RPMI7951 (cell line): ENCODE measurements at regions not wholly inside any gene's neighbourhood (a gene's known extent, or its start where the extent isn't known, plus 50 kb on each side); places are given as distances from the start of the nearest gene placed in this dataset.

Source experiments
- DNase-seq: peaks from one replicate; pipeline ENCODE4 v3.0.0-alpha.2; 2012; ENCODE audit warnings: low read depth

GRCh38 chr11:130775306-130776060 is 140.8 kb downstream of the SNX19 start:
- no peak for DNase-seq

DNA sequence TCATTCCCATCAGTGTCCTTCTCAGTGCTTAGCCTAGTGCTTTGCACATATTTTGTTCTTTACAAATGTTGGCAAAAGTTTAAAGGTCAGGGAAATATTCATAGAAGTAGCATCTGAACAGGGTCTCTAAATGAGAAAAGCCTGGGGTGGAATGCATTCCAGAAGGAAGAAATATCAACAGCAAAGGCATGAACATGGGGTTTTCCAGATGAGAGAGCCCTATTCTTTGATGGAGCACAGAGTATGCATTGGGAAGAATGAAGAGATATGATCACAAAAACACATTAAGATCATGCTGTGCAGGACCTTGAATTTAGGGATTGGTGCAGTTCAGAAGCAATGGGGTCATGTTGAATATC is 140.2 kb downstream of the SNX19 start:
- no peak for DNase-seq

GRCh38 chr11:130778026-130778425 is 138.3 kb downstream of the SNX19 start:
- DNase-seq, result no peak

- DNase-seq, result no peak
Observed at GRCh38 chr11:130778705-130779104, 137.6 kb downstream of the SNX19 start.

- DNase-seq, result no peak
Observed at GRCh38 chr11:130779267-130779666, 137.0 kb downstream of the SNX19 start.

DNA sequence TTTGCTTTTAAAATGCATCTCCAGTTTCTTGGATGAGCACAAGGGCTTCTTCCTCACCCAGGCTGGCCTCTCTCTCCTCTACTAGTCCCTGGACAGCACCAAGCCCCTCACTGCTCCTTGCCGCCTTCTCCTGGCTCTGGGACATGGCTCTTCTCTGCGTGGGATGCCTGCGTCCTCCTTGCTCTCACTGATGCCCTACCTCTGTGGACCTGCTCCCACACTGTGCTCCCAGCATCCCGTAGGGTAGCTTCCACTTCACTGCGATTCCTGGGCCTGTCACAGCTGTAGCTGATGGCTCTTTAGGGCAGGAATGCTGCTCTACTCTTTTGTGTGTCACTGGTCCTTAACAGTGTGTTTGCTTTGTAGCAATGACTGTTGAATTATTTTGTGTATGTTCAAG is 136.3 kb downstream of the SNX19 start:
- no peak for DNase-seq

DNA sequence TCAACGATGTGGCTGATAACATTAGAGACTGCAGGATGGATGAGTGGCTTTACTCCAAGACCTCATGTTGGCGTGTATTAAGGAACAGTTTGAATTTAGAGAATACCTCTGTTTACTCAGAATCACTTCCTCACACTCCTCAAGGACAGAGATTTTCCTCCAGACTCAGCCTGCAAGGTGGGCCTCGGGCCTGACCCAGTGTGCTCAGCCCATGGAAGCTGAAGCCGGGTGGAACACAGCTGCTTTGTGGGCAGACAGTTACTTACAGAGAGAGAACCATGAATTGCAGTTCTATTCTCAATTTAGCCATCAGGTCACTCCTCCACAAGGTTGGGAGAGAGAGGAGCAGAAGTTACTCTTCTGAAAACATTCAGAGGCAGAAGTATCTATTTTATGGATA is 135.8 kb downstream of the SNX19 start:
- DNase-seq, result no peak

DNA sequence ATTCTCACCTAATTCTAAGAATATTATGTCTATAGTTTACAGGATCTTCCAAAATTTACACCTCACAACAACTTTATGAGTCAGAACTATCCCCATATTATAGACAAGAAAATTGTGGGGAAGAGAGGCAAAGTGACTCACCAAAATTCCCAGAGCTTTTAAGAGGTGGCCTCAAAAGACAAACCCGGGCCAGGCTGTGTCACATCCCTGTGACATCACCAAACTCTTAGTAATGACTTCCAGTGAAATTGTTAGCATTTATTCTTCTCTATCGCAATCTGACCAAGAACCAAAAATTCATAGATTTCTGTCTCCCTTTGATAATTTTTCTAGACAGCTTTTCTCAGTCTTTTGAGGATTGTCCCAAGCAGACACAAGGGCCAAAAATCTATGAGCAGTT is 134.3 kb downstream of the SNX19 start:
- DNase-seq, result peak; percentile 80

DNA sequence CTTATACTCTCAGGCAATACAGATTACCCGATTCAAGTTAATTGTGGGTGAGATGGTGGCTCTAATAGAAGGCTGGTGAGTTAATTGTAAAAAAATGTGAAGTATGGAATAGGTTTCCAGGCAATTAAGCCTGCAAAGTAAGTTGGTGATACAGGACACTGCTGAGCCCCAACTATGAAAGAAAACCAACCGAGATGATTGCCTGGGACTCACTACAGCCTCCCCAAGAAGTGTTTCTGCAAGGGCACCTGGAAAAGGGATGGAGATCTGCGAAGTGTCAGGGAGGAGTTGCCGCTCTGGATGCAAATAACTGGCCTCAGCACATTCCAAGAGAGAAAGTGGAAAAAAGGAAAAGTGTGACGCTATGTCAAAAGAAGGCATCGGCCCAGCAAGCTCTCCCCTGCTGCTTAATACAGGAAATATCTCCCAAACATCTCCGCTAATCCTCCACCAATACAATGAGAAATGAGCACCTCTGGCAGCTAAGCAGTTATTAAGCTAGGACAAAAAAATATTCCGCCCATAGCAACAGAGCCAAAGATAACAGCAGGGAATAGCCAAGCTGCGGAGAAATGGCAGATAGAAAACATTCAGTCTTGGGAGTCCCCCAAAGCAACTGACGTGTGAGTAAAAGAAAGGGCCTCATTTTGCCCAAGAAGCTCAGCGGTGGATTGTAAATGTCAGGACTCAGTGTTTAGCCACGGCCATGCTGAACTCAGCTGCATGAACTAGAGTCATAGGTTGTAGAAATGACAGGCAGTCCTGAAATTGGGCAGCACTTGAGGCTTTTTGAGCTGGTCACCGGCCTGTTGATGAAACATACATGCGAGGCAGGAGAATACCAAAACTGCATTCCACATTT is 133.7 kb downstream of the SNX19 start:
- peak; percentile 54 for DNase-seq

DNA sequence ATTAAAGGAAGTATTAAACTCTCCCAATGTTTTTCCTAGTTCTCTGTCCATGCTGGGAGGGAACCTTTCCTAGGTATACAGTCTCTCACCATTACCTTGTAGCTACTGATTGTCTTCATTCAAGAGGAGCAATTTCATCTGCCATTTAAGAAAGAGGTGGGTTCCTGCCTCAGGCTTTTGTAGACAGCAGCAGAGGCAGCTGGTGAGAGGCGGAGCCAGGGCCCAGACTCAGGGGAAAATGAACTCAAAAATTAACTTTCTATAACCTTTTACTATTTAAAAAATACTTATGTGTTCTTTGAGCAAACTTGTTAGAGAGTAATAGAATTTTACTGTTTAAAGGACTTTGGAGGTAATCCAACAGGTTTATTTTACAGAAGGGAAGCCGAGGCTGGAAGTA is 133.0 kb downstream of the SNX19 start:
- DNase-seq, result no peak

DNA sequence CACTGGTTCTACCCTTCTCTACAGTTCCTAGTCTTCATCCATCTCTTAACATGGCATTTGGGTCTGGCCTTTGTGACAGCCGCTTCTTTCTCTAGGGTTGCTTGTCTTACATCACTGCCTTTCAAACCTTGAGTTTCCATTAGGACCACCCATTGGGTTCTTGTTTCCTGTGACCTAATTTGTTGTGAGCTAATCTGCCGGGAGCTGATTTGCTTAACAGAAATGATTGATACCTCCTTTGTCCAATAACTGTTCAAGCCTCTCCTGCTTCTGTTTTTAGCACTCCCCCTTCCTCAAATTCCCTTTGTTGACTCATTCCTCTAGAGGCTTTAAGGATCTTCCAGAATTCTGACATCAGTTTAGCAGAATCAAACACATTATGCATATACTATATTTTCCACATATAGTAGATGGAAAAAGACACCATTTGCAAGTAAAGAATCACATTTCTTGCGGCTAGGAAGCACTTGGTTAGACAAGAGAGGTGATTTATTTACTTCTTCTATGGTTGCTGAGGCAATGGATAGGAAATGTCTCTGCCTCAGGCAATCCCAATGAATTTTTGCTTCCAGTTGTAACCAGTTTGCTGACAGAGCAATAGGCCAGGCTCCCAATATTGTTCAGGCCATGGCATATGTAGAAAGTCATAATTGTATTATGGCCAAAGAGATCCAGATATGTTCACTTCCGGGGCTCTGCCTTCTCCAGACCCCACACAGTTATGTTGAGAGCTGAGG is 130.7 kb downstream of the SNX19 start:
- peak; percentile 68 for DNase-seq

DNA sequence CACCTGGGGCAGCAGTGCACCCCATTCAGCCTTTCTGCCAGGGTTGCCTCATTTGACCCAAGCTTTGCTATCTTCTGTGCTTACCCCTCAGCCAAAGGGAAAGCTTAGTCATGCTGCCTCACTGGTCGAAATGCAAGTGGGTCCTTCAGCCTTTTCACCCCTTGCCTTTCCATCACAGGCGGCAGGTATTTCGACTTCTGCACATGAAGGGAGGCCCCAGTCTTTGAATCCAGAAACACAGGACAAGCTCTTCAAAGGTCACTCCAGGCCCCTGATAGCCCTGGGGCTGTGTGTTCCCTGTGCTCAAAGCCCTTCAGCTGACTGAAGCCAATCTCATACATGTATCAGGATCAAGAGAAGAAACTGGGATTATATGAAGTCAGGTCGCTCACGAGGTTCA is 129.7 kb downstream of the SNX19 start:
- no peak for DNase-seq

DNA sequence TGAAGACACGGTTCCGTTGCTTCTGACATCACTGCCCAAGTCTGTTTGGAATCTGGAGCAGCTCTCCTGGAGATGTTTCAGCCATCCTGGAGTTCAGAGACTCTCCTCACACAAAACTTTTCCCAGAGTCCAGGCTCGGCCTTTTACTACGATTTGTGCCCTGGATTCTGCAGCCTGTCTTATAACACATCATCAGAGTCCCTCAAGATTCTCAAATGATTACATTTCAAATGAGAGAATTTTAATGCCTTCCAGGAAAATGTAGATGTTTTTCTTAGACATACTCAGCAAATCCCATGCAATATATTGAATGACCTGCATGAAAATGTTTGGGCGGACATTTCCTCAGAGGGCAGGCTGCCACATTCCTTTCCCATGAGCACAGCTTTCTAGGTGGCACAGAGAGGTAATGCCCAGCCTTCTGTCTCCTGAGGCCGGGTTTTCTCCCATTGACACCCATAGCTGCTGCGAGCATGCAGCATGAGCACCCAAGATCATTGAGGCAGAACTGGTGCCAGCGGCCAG is 129.1 kb downstream of the SNX19 start:
- DNase-seq, result no peak

DNA sequence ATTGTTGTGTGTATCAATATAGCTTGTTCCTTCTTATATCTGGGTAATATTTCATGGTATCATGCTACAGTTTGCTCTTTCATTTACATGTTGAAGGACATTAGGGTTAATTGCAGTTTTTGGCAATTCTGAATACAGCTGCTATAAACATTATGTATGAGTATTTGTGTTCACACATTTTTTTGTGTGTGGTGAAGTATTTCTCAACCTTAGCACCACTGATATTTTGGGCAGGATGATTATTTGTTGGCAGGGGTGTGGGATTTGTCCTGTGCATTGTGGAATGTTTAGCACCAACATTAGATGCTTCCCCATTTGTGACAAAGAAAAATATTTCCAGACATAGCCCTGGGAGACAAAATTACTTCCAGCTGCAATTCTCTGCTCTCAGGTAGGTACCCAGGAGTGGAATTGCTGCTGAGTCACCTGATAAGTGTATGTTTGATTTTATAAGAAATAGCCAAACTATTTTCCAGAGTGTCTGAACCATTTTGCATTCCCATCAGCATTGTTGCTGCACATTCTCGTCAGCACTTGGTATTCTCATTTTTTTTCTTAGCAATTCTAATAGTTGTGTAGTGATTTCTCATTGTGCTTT is 128.2 kb downstream of the SNX19 start:
- no peak for DNase-seq

DNA sequence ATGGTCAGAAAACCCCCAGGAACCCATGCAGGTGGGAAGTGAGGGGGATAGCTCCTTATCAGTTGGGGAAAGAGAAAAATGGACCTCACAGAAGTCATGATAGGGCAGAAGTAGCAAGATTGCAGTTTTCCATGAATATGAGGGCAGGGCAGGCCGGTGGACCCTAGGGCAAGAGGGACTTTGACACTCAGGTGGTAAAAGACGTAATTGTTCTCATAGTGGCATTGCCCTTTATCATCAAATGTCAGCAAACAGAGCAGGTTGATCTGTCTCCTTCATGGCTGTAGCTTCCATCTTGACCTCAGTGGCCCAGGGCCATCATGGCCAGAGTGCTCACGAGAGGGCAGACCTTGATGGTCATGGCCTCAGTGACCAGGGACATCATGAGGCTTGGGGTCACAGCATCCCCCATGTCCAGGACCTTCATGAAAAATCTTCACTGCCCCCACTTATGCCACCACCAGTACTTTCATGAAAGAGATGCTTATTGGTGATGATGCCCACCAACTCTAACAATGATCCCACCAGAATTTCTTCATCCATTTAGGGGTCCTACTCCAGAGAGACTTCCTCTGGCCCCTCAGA is 127.1 kb downstream of the SNX19 start:
- DNase-seq, result no peak

DNA sequence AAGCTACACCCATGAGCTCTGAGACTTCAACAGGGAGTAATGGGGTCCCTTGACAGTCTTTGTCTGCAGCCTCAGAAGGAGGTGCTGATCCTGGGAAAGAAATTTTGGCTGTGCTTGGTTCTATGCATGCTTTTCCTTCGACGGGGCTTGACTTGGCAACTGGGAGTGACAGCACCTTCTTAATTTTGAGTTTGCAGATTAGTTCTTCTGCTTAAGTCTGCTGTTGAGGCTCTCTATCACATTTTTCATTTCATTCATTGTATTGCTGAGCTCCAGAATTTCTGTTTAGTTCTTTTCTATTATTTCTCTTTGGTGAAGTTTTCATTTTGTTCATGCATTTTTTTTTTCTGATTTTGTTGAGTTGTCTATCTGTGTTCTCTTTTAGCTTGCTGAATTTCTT is 125.6 kb downstream of the SNX19 start:
- DNase-seq, result no peak

DNA sequence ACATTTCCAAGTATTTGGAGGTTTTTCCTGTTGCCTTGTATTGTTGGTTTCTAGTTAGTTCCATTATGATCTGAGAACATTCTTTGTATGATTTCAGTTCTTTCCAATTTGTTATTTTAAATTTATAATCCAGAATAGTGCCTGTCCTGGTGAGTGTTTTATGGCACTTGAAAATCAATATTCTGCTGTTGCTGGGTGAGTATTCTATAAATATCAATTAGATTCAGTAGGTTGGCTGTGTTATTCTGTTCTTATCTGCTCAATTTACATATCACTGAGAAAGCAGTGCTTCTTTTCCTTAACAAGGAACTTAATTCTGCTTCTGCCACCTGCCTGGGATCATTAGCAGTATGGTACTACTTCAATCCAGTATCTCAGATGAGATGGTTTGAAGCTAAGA is 123.5 kb downstream of the SNX19 start:
- DNase-seq, result no peak

GRCh38 chr11:130796828-130797227 is 119.5 kb downstream of the SNX19 start:
- no peak for DNase-seq

- DNase-seq, result peak; percentile 98
Observed at GRCh38 chr11:130798280-130798679, 118.0 kb downstream of the SNX19 start.

GRCh38 chr11:130798801-130799200 is 117.5 kb downstream of the SNX19 start:
- peak; percentile 72 for DNase-seq

DNA sequence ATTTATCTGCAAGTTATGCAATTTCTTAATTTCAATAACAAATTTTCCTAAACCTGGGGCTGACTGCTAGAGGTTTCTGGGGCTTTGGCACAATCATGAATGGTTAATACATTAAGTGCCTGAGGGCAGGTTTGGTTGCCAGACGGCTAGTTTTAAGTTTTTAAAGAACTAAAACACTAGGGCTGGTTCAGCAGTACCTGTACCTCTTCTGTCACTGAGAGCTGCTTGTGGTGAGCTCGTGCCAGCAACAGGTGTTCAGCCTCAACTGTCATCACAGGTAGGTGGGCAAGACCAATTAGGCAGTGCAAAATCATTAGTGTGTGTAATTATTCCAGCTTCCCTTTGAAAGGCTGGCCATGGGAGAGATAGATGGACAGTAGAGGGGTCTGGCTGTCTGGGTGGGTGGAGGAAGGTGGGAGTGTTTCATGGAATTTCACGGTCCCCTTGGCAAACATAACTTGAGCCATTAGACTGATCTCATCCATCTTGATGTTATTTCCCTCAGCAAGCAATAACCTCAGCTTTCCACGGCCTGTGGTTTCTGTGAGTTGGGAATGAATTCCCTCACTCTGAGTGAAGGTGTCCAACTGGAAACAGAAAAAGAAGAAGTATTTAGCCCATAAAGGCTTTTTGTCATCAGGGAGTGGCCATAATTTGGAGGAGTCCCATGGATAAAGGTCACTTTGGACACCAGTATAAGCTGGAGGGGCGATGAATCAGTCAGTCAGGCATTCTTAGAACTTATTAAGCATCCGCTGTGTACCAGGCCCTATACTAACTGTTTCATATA is 114.8 kb downstream of the SNX19 start:
- DNase-seq, result peak; percentile 92
